Fibroblast of skin of left quadriceps (primary cell): ENCODE measurements at regions not wholly inside any gene's neighbourhood (a gene's known extent, or its start where the extent isn't known, plus 50 kb on each side); places are given as distances from the start of the nearest gene placed in this dataset.
"Not testable (repeated sequence)": the region's sequence is repeated elsewhere in the genome, so short reads cannot be mapped to it uniquely, and the experiment has no call there.

Experiments used
- DNase-seq, 2 experiments: peaks; one replicate each; pipeline ENCODE4 v3.0.0-alpha.2; 2013; ENCODE audit warnings: low read depth in 2 of 2

DNA sequence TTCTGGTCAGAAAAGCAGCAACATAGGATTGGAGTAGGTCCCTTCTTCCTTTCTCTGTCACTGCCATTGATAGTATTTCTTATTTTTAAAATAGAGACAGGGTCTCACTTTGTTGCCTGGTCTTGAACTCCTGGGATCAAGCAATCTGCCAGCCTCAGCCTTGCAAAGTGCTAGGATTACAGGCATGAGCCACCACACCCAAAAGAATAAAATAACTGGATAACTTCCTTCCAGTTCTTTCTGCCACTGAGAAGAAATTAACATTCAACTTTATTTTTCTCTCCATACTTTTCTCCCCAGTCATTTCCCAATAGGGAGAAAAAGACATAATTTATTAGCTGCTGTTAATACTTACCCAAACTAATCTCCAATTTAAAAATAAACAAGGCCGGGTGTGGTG lies 91.9 kb upstream of the MED13 start:
- DNase-seq: no peak

- no peak for DNase-seq
These were observed 89.8 kb upstream of the MED13 start for GRCh38 chr17:62154909-62155308.

GRCh38 chr17:62150471-62150870 lies 85.4 kb upstream of the MED13 start:
- DNase-seq: no peak

DNA sequence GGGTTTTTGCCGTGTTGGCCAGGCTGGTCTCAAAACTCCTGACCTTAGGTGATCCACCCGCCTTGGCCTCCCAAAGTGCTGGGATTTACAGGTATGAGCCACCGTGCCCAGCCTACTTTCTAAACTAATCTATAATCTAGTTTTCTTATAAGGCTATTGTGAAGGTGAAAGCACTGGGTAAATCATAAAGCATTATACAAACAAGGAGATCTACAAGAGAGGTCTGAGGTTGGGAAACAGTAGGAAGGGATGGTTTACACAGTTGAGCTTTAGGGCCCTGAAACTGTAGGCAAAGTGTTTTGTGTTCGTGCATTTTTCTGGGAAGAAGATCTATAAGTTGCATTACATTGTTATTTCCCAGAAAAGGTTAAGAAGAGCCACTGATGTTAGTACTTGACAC lies 84.9 kb upstream of the MED13 start:
- DNase-seq: no peak

DNA sequence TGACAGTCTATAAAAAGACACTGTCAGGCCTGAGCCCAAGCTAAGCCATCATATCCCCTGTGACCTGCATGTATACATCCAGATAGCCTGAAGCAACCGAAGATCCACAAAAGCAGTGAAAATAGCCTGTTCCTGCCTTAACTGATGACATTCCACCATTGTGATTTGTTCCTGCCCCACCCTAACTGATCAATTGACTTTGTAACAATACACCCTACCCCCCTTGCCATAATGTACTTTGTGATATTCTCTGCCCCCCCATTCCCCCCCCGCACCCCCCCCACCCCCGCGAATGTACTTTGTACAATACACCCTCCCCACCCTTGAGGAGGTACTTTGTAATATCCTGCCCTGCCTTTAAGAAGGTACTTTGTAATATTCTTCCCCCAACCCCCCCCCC lies 82.2 kb upstream of the MED13 start:
- no peak for DNase-seq

DNA sequence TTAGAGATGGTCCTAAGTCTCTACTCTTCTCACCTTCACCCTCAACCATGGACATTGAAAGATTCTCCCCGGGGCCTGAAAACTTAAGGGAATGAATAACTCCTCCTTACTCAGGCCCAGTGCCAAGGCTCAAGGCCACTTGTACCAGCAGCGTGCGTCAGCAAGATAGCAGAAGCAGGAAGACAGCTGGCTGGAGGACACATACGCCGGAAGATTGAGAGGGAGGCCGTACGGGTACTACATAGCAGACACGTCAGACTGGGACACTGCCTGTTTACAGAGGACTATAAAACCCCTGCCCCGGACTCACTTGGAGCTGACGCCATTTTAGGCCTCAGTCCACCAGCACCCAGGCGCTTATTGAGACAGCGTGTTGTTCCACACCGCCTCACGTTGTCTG lies 75.8 kb upstream of the MED13 start:
- no peak for DNase-seq

DNA sequence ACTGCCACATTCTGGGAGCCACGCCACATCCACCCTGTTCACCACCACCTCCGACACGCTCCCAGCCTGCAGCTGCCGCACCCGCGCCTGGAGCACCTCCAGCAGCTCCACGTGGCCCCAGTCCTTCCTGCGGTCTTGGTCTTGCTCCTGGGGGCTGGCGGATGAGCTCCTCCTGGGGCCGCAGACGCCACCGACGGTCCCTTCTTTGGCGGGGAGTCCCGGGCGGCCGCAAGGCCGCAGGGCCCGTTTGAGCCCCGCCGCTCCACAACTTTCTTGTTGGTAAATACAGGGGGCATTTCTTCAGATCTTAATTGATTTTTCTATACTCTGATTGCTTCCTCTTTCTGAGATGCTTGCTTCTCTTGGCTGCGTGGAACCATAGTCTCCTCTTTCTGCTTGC lies 75.3 kb upstream of the MED13 start:
- no peak for DNase-seq

DNA sequence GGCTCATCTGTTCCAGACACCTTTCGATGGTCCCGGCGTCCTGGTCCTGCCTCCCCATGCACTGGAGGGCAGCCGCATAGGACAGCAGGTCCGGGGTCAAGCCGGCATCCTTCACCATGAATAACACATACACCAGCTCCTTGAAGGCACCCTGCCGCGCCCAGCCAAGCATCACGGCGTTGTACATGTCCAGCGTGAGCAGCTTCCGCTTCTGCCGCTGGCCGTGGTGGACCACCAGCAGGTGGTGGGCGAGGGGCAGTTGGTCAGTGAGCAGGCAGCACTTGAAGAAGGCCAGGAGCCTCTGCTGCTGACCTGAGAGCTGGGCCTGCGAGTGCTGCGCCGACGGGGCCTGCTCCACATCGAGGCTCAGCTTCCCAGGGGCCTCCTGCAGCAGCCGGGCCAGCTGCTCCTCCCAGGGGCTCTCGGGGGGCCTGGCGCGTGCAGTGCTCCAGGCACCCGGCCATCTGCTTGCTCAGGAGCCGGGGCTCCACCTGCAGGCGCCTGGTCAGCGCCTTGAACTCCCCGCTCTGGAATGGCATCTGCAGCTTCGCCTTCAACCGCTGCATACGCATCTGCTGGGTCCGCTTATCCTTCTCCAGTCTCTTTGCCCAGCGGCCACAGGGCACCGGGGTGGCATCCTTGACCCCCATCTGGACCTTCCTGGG lies 74.7 kb upstream of the MED13 start:
- not testable (repeated sequence) for DNase-seq

DNA sequence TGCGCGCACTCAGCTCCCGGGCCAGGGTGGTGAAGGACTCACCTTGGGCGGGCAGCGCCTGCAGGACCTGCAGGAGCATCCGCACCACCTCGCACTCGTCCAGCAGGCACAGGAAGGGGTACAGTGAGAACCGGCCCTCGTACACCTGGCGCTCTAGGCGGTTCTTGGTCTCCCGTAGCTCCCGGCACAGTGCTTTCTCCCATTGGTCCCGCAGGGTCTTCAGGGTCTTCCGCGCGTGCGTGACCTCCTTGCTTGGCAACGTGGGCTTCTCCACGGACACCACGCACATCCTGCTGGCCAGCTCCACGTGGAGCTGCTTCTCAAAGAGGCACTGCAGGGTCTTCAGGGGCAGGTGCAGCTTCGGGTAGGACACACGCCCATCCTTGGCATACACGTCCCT lies 74.1 kb upstream of the MED13 start:
- DNase-seq: no peak

GRCh38 chr17:62138676-62139121 lies 73.6 kb upstream of the MED13 start:
- not testable (repeated sequence) for DNase-seq

GRCh38 chr17:62137734-62138624 lies 72.9 kb upstream of the MED13 start:
- not testable (repeated sequence) for DNase-seq

- DNase-seq: not testable (repeated sequence)
These were observed 72.1 kb upstream of the MED13 start for GRCh38 chr17:62137013-62137733.

DNA sequence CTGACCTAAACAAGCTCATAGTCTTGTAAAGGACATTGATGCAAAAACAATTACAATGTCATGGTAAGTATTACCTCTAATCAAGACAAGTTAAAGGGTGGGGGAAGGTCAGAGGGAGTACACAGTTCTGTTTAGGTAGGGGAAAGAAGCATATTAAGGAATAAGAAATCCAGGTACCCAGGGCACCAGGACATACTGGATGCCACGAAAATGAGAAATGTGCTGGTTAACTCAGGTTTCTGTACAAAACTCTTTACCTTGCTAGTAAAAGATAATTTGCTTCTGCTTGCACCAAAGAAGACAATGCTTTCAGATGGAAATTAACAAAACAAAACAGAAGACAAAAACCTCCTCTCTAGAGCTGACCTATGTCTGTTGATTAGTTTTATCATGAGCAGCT lies 70.7 kb upstream of the MED13 start:
- no peak for DNase-seq

GRCh38 chr17:62135096-62135495 lies 70.0 kb upstream of the MED13 start:
- not testable (repeated sequence) for DNase-seq

DNA sequence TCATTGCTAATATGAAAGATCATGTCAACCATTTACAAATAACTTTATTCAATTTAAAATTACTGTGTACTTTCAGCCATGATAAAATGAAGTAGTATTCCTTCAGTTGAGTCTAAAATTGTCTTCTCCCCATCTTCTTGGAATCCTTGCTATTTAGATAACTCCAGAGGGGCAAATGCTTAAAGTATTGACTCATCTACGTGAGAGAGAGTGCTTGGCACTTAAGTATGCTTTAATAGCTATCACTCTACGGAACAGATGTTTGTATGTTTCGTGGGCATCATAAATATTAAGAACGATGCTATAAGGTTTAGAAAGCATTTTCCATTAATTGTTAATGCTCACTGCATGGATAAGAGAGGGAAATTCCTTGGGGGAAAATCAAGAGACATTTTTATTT lies 69.3 kb upstream of the MED13 start:
- no peak for DNase-seq

DNA sequence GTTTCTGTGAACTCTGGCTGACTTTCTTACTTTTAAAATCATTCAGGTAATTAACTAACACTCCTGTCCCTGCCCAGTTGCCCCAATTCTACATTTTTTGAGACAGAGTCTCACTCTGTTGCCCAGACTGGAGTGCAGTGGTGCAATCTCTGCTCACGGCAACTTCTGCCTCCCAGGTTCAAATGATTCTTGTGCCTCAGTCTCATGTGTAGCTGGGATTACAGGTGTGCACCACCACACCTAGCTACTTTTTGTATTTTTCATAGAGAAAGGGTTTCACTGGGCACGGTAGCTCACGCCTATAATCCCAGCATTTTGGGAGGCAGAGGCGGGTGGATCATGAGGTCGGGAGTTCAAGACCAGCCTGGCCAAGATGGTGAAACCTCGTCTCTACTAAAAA lies 66.2 kb upstream of the MED13 start:
- not testable (repeated sequence) for DNase-seq

DNA sequence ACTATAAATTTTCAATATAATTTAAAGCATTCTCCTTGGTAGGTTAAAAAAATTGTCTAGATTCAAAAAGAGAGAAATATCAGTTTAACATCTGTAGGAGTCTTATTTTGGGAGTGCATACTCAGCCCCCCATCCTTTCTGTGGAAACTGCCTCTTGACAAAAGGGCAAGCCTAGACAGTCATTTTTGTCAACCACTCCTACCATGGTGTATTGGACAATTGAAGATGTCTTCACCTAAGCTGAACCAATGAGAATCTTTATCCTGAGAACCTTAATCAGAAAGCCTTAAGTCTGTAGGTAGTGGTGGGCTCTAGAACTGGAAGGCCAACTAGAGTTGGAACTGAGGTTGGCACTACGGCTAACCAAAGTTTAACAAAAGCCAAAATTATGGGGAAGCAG lies 65.7 kb upstream of the MED13 start:
- DNase-seq: no peak

GRCh38 chr17:62126292-62126691 lies 61.2 kb upstream of the MED13 start:
- DNase-seq: no peak

GRCh38 chr17:62125307-62125706 lies 60.2 kb upstream of the MED13 start:
- no peak for DNase-seq

DNA sequence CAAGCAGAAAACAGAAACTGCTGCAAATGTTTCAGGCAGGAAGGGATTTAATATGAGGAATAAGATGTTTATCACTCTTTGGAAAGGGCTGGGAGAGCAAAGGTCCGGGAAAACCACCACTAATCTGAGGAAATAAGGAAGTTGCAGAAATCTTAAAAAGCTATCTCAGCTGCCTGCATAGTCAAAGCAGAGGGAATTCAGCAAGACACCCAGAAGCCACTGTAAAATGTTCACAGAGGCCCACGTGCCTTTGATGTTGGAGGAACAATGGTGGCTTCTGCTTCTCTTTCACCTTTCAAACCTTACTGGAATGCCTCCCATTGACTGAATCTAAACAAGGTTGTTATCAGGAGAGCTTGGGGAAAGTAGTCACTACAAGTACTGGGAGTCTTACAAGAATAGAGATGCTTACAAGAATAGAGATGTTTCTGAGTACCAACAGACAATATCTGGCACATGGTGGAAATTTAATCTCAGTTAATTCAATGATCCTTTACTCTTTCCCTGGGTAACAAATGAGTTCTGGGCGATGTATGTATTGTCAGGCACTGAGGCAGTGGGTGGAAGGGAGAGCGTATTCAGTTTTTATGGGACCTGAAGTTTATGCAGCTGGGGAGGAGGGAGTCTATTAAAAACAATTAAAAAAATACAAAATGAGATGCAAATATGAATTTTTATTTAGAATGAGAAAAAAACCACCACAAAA lies 56.1 kb upstream of the MED13 start:
- no peak for DNase-seq

- no peak for DNase-seq
These were observed 54.3 kb upstream of the MED13 start for GRCh38 chr17:62119373-62119772.
